ENCODE measurements at regions not wholly inside any gene's neighbourhood (a gene's known extent, or its start where the extent isn't known, plus 50 kb on each side); places are given as distances from the start of the nearest gene placed in this dataset.

GRCh38 chr6:9761220-9761619, 653.7 kb downstream of the TFAP2A start:
- 100% methylated on average over 1 of the region's 4 CpGs for WGBS (ENCODE audit: insufficient coverage)

GRCh38 chr6:9754515-9754914, 660.4 kb downstream of the TFAP2A start:
- H3K9me3 Mint-ChIP-seq, result peaks cover 4 to 9% (median 7%) of the 10 kb centered on the region in 7 donors
- no peaks in the 10 kb centered on the region for H3K4me1 Mint-ChIP-seq
- Histone ChIP-seq H3K9ac (ENCODE audit: insufficient read depth, low read length, poor library complexity, severe bottlenecking) (no peak overlapping the region), H3K9me3 (replicated peaks in 1 of 2; ENCODE audit: control insufficient read depth in 1 of 2, insufficient read depth in 1 of 2, low read length in 2 of 2) (peaks cover 0 to 3% of the 10 kb centered on the region in 2 donors), H3K4me3 (replicated peaks in 1 of 3; ENCODE audit: low read depth in 2 of 3, low read length in 3 of 3) (no peak overlapping the region), H4K20me1 (ENCODE audit: insufficient read depth, low read length) (no peaks in the 10 kb centered on the region), H3K4me2 (replicated peaks; ENCODE audit: extremely low read depth, low read length, poor library complexity, severe bottlenecking) (no peak overlapping the region), H3K4me1 (ENCODE audit: control insufficient read depth in 1 of 2, insufficient read depth in 2 of 2, low read length in 2 of 2) (no peaks in the 10 kb centered on the region), H2AFZ (ENCODE audit: insufficient read depth, low read depth, low read length, poor library complexity, severe bottlenecking) (no peak overlapping the region), H3K36me3 (replicated peaks in 1 of 2; ENCODE audit: control insufficient read depth in 1 of 2, insufficient read depth in 2 of 2, low read length in 2 of 2) (no peaks in the 10 kb centered on the region), H3K27me3 (ENCODE audit: control insufficient read depth in 2 of 2, insufficient read depth in 2 of 2, low read length in 2 of 2) (no peaks in the 10 kb centered on the region), H3K27ac (ENCODE audit: low read depth in 1 of 2, low read length in 2 of 2) (no peak overlapping the region), H3K79me2 (ENCODE audit: insufficient read depth, low read length) (no peaks in the 10 kb centered on the region)
- WGBS (ENCODE audit: insufficient coverage), result 93% methylated on average over 3 of the region's 5 CpGs
- no peak for TF ChIP-seq CTCF (IDR thresholded peaks at IDR 0.05)
- no peak for DNase-seq
- intact Hi-C loops (cut with micrococcal nuclease), result no loop called here
- no peak overlapping the region for H3K27ac Mint-ChIP-seq
- no peak overlapping the region for H3K4me3 Mint-ChIP-seq
- H3K36me3 Mint-ChIP-seq, result no peaks in the 10 kb centered on the region
- H3K27me3 Mint-ChIP-seq (ENCODE audit: low read depth in 3 of 3), result peaks cover 0 to 2% (median 1%) of the 10 kb centered on the region in 3 donors

More at GRCh38 chr6:9761220-9761619, 653.7 kb downstream of the TFAP2A start:
- no peak overlapping the region for H2AFZ ChIP-seq (ENCODE audit: insufficient read depth, low read depth, low read length, poor library complexity, severe bottlenecking)
- H3K9ac ChIP-seq (ENCODE audit: insufficient read depth, low read length, poor library complexity, severe bottlenecking), result no peak overlapping the region
- no peaks in the 10 kb centered on the region for H3K79me2 ChIP-seq (ENCODE audit: insufficient read depth, low read length)
- H3K27me3 Mint-ChIP-seq (ENCODE audit: low read depth in 3 of 3), result no peaks in the 10 kb centered on the region
- TF ChIP-seq CTCF (IDR thresholded peaks at IDR 0.05), result no peak
- no peak overlapping the region for H3K27ac Mint-ChIP-seq
- H3K9me3 Mint-ChIP-seq, result peaks cover 0 to 2% (median 0%) of the 10 kb centered on the region in 7 donors
- intact Hi-C loops (cut with micrococcal nuclease), result no loop called here
- no peaks in the 10 kb centered on the region for H3K4me1 ChIP-seq (ENCODE audit: control insufficient read depth in 1 of 2, insufficient read depth in 2 of 2, low read length in 2 of 2)
- no peak overlapping the region for H3K4me3 ChIP-seq (replicated peaks in 1 of 3; ENCODE audit: low read depth in 2 of 3, low read length in 3 of 3)
- no peaks in the 10 kb centered on the region for H3K36me3 Mint-ChIP-seq
- no peaks in the 10 kb centered on the region for H3K4me1 Mint-ChIP-seq
- H3K27me3 ChIP-seq (ENCODE audit: control insufficient read depth in 2 of 2, insufficient read depth in 2 of 2, low read length in 2 of 2), result no peaks in the 10 kb centered on the region
- no peak overlapping the region for H3K4me3 Mint-ChIP-seq
- H3K4me2 ChIP-seq (replicated peaks; ENCODE audit: extremely low read depth, low read length, poor library complexity, severe bottlenecking), result no peak overlapping the region
- DNase-seq, result no peak
- no peak overlapping the region for H3K27ac ChIP-seq (ENCODE audit: low read depth in 1 of 2, low read length in 2 of 2)
- H3K9me3 ChIP-seq (replicated peaks in 1 of 2; ENCODE audit: control insufficient read depth in 1 of 2, insufficient read depth in 1 of 2, low read length in 2 of 2), result no peaks in the 10 kb centered on the region
- H4K20me1 ChIP-seq (ENCODE audit: insufficient read depth, low read length), result no peaks in the 10 kb centered on the region
- H3K36me3 ChIP-seq (replicated peaks in 1 of 2; ENCODE audit: control insufficient read depth in 1 of 2, insufficient read depth in 2 of 2, low read length in 2 of 2), result no peaks in the 10 kb centered on the region
